ENCODE measurements at regions not wholly inside any gene's neighbourhood (a gene's known extent, or its start where the extent isn't known, plus 50 kb on each side); places are given as distances from the start of the nearest gene placed in this dataset.

DNA sequence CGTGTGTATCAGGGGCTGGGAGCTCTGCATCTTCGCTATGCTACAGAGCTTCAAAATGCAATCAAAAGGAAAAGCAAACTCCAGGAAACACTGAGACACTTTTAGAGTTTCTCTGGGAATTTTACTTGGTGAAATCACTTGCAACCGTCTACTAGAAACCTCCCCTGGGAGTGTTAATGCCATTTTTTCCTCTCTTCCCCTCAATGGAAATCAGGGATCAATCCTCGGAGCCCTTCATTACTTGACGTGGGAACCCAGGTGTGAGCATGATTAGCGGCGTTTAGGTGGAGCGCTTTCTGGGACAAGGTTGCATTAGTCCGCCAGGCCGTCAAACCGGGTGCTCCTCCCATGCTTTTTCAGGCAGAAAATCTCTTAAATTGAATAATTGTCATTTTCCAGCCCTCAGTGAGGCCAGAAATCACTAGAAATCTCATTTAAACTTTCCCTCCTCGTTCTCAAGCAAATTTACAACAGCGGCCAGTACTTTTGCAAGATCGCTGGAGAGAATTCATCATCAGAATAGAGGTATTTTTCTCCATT is 191.3 kb downstream of the IRX1 start:
- TF ChIP-seq GATA2 (IDR thresholded peaks at IDR 0.05; ENCODE audit: low read depth, low read length) (no peak), GATA3 (IDR thresholded peaks at IDR 0.05; ENCODE audit: low read depth, low read length) (no peak)
